ENCODE measurements at regions not wholly inside any gene's neighbourhood (a gene's known extent, or its start where the extent isn't known, plus 50 kb on each side); places are given as distances from the start of the nearest gene placed in this dataset.

GRCh38 chr1:119204961-119205357 lies 64.5 kb upstream of the WARS2 start:
- TF ChIP-seq CTCF (IDR thresholded peaks at IDR 0.05; ENCODE audit: insufficient read depth, low read length) = no peak
- no peak for TF ChIP-seq POLR2AphosphoS5 (IDR thresholded peaks at IDR 0.05; ENCODE audit: low read depth)
- no peak for TF ChIP-seq REST (IDR thresholded peaks at IDR 0.05; ENCODE audit: insufficient replicate concordance, low read depth)
- no peak for TF ChIP-seq GABPA (IDR thresholded peaks at IDR 0.05; ENCODE audit: low read depth)

All from HL-60 (cell line).